GM23338 (cell line): ENCODE measurements at regions not wholly inside any gene's neighbourhood (a gene's known extent, or its start where the extent isn't known, plus 50 kb on each side); places are given as distances from the start of the nearest gene placed in this dataset.

ENCODE experiments used
- ATAC-seq: fragments of 200-7000 bp; cut with Tn5 transposase; 3 replicates; pipeline ENCODE4 v1.9.1; 2020
- DNase-seq: peaks from one replicate; pipeline ENCODE4 v3.0.0-alpha.2; 2015; ENCODE audit warnings: low spot score
- H2AFZ ChIP-seq: fragments of 200-600 bp; sonication (generic); 2 replicates; pipeline ENCODE4 v1.8.0; 2016; ENCODE audit warnings: antibody characterized with exemption, mild to moderate bottlenecking, moderate library complexity
- H3F3A ChIP-seq: fragments of 200-600 bp; sonication (generic); replicated peaks from 2 replicates; pipeline ENCODE4 v1.8.0; 2017; ENCODE audit warnings: antibody characterized with exemption, mixed run types, low read depth
- H3K27ac ChIP-seq: fragments of 200-600 bp; sonication (generic); 2 replicates; pipeline ENCODE4 v1.6.1; 2016; ENCODE audit warnings: low read depth
- H3K27me3 ChIP-seq: fragments of 200-600 bp; sonication (generic); 2 replicates; pipeline ENCODE4 v1.8.0; 2016; ENCODE audit warnings: mild to moderate bottlenecking, mixed run types, moderate library complexity; ENCODE audit not compliant: insufficient read depth
- H3K36me3 ChIP-seq: fragments of 200-600 bp; sonication (generic); 2 replicates; pipeline ENCODE4 v1.8.0; 2016; ENCODE audit warnings: mild to moderate bottlenecking; ENCODE audit not compliant: insufficient read depth
- H3K4me1 ChIP-seq: fragments of 200-600 bp; sonication (generic); 2 replicates; pipeline ENCODE4 v1.8.0; 2016; ENCODE audit warnings: mild to moderate bottlenecking, moderate library complexity; ENCODE audit not compliant: insufficient read depth
- H3K4me2 ChIP-seq: fragments of 200-600 bp; sonication (generic); 2 replicates; pipeline ENCODE4 v1.7.1; 2017; ENCODE audit warnings: mixed run types
- H3K4me3 ChIP-seq: fragments of 200-600 bp; sonication (generic); 2 replicates; pipeline ENCODE4 v1.6.1; 2016; ENCODE audit warnings: mixed run types
- H3K79me2 ChIP-seq: fragments of 200-600 bp; sonication (generic); replicated peaks from 2 replicates; pipeline ENCODE4 v1.8.0; 2017; ENCODE audit warnings: mild to moderate bottlenecking; ENCODE audit not compliant: insufficient read depth
- H3K9me2 ChIP-seq: fragments of 200-600 bp; sonication (generic); 2 replicates; pipeline ENCODE4 v1.8.0; 2017; ENCODE audit not compliant: insufficient read depth
- H4K20me1 ChIP-seq: fragments of 200-600 bp; sonication (generic); replicated peaks from 2 replicates; pipeline ENCODE4 v1.8.0; 2017; ENCODE audit warnings: mild to moderate bottlenecking; ENCODE audit not compliant: insufficient read depth
- H3K27ac Mint-ChIP-seq: 2 replicates; pipeline ENCODE4 v1.8.0; 2020; ENCODE audit warnings: inconsistent platforms, mild to moderate bottlenecking, moderate library complexity, mixed read lengths
- H3K27me3 Mint-ChIP-seq: 3 replicates; pipeline ENCODE4 v1.8.0; 2022; ENCODE audit warnings: low read depth, mild to moderate bottlenecking, moderate library complexity, mixed read lengths, inconsistent platforms; ENCODE audit not compliant: insufficient read depth, poor library complexity
- H3K36me3 Mint-ChIP-seq: 3 replicates; pipeline ENCODE4 v1.8.0; 2021; ENCODE audit warnings: low read depth, mild to moderate bottlenecking, inconsistent platforms, moderate library complexity, mixed read lengths
- H3K4me1 Mint-ChIP-seq: 3 replicates; pipeline ENCODE4 v1.8.0; 2020; ENCODE audit warnings: mild to moderate bottlenecking, inconsistent platforms, mixed read lengths
- H3K4me3 Mint-ChIP-seq: 3 replicates; pipeline ENCODE4 v1.8.0; 2021; ENCODE audit warnings: moderate library complexity, mild to moderate bottlenecking, inconsistent platforms, mixed read lengths
- H3K9me3 Mint-ChIP-seq: 3 replicates; pipeline ENCODE4 v1.8.0; 2020; ENCODE audit warnings: moderate library complexity, mild to moderate bottlenecking, inconsistent platforms, mixed read lengths
- POLR2AphosphoS5 ChIP-seq: IDR thresholded peaks from 2 replicates; pipeline ENCODE4 v1.6.1; 2016; ENCODE audit warnings: antibody characterized with exemption, low read depth
- REST ChIP-seq: IDR thresholded peaks from one replicate; pipeline ENCODE4 v1.6.1; 2018; ENCODE audit warnings: antibody characterized with exemption; ENCODE audit not compliant: unreplicated experiment
- ZNF114 ChIP-seq: fragments of 250-450 bp; sonication (Bioruptor Pico); IDR thresholded peaks from 2 replicates; pipeline ENCODE4 v1.5.0; 2020; ENCODE audit warnings: mild to moderate bottlenecking, moderate library complexity
- ZNF462 ChIP-seq: fragments of 250-450 bp; sonication (Bioruptor Pico); IDR thresholded peaks from 2 replicates; pipeline ENCODE4 v1.5.0; 2020; ENCODE audit warnings: mild to moderate bottlenecking, moderate library complexity

GRCh38 chr2:142722086-142722485 is 155.4 kb upstream of the KYNU start (continued):
- TF ChIP-seq ZNF114 (CRISPR knock-in tag) (no peak), ZNF462 (CRISPR knock-in tag) (no peak)

- Mint-ChIP-seq H3K27ac (peak overlapping the region; percentile 10; the same call in 1 of the 2 replicates), H3K4me3 (no peak overlapping the region), H3K36me3 (peaks cover 2% of the 10 kb centered on the region; the same call in 1 of the 3 replicates), H3K4me1 (peaks cover 39% of the 10 kb centered on the region), H3K27me3 (peaks cover 4% of the 10 kb centered on the region), H3K9me3 (peaks cover 1% of the 10 kb centered on the region; the same call in 1 of the 3 replicates)
- Histone ChIP-seq H3K36me3 (no peaks in the 10 kb centered on the region), H3K27ac (no peak overlapping the region), H2AFZ (no peak overlapping the region), H3F3A (no peaks in the 10 kb centered on the region), H3K27me3 (no peaks in the 10 kb centered on the region), H3K9me2 (0 out of 2 replicates have a peak, but pooled peaks cover 3% of the 10 kb centered on the region), H3K79me2 (no peaks in the 10 kb centered on the region), H4K20me1 (no peaks in the 10 kb centered on the region), H3K4me2 (peak overlapping the region; percentile 65), H3K4me1 (peaks cover 33% of the 10 kb centered on the region), H3K4me3 (no peak overlapping the region; the same call in 1 of the 2 replicates)
- peak; percentile 12 for DNase-seq
- ATAC-seq, result peak; percentile 73
- TF ChIP-seq ZNF462 (CRISPR knock-in tag) (peak; percentile 63), REST (no peak), POLR2AphosphoS5 (no peak)
Measured at GRCh38 chr2:142721015-142721414, 156.4 kb upstream of the KYNU start.
